Stimulated activated CD4-positive, alpha-beta T cell treated with anti-CD3 and anti-CD28 coated beads, Interleukin-4, amount 100 ng/mL, for 1 hour (primary cell): ENCODE measurements at regions not wholly inside any gene's neighbourhood (a gene's known extent, or its start where the extent isn't known, plus 50 kb on each side); places are given as distances from the start of the nearest gene placed in this dataset.

ENCODE experiments used
- DNase-seq: peaks from one replicate; pipeline ENCODE4 v3.0.0-alpha.2; 2020

- no peak for DNase-seq
Observed at GRCh38 chr14:97457575-97458085, 660.4 kb downstream of the VRK1 start.

- no peak for DNase-seq
Observed at GRCh38 chr14:97458255-97458654, 661.1 kb downstream of the VRK1 start.

- peak; percentile 76 for DNase-seq
Observed at GRCh38 chr14:97458661-97459579, 661.7 kb downstream of the VRK1 start.

DNA sequence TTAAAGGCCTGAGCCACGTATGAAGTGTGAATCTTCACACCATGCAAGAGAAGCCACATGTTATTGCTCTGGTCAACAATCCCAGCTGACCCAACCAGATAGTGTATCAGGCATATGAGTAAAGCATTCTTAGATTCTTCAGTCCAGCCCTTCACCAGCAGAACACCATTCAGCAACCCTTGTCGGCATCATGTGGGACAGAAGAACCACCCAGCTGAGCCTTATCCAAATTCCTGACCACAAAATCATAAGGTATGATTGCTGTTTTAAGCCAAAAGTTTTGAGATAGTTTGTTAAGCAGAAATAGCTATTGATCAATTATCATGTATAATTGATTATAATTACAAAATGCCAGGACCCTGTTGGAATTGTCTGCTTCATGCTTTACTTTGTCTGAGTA is 664.9 kb downstream of the VRK1 start:
- no peak for DNase-seq

GRCh38 chr14:97468220-97468619 is 671.0 kb downstream of the VRK1 start:
- DNase-seq, result no peak

DNA sequence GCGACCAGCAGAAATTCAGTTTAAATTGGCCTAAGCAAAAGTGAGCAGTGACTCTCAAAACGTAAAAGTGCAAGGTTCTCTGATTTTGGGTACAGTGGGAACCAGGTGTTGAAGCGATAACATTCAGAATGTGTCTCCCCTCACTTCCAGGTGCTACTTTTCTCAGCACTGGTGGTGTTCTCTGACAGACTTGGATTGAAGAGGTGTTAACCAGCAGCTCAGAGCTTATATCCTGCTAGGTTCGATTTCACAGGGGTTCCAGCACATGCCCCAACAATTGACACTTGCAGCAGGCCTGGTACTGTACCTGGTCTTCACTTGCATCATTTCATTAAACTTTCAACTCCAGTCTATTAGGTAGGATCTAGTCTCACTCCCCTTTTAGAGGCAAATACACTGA is 680.2 kb downstream of the VRK1 start:
- no peak for DNase-seq

- no peak for DNase-seq
Observed at GRCh38 chr14:97485201-97485600, 688.0 kb downstream of the VRK1 start.

DNA sequence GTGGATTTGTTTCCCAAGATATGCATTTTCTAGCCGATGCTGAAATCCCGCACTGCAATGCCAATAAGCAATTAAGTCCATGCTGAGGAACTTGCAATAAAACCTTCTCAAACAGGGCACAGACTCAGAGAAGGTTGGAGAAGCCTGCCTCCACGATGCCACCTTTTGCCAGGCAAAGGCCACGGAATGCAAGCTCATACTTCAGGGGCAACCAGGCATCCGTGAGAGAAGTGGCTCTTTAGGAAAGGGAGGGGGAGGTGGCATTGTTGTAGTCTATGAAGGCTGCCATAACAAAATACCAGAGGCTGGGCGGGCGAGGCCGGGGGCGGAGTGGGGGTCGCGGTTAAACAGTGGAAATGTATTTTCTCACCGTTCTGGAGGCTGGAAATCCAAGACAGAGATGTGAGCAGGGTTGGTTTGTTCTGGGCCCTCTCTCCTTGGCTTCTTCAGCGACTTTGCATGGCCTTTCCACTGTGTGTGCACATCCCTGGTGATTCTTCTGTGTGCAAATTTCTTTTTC is 689.5 kb downstream of the VRK1 start:
- no peak for DNase-seq

- DNase-seq, result no peak
Observed at GRCh38 chr14:97489750-97490149, 692.6 kb downstream of the VRK1 start.

DNA sequence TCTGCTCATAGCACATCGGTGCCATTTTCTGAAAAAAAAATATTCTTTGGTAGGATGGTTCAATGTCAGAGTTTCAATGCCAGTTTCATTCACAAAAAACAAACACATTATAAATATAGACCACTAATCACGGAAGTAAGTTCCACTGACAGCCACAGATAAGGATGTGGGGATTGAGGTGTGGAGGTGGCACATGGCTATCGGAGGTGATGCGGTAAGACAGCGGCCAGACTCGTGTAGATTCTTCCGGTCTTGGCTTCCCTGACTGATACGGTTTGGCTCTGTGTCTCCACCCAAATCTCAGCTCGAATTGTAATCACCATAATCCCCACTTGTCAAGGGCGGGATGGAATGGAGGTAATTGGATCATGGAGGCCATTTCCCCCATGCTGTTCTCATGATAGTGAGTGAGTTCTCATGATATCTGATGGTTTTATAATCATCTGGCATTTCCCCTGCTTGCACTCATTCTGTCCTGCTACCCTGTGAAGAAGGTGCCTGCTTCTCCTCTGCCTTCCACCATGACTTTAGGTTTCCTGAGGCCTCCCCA is 693.4 kb downstream of the VRK1 start:
- no peak for DNase-seq

- DNase-seq, result no peak
Observed at GRCh38 chr14:97491697-97492096, 694.5 kb downstream of the VRK1 start.

DNA sequence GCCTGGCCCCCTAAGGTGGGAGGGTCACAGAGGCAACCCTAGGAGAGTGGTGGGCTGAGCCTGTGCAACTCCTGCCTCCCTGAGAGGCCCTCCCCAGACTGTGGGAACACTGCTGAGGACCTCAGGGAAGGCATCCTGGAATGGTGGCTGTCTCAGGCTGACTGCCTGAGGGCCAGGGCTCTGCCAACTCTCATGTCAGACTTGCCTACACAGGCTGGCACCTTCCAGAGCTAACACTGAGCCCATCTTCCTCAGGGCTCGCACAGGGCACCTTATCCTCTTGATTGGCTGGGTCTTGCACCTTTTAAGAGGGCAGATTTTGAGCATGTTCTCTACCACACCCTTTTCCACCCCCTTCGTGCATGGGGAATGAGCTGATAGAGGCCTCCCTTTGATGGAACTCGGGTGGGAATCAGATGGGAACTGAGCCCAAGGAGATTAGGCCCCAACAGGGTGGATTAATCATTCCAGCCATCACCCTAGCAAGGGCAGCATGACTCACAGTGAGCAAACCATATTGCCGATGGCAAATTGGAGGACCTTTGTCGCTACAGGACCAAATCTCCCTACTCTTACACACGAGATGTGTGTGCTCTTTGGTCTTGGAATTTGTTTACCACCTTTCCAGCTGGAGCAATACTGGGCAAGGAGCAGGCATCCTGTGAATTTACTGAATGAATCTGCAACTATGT is 702.8 kb downstream of the VRK1 start:
- DNase-seq, result no peak

DNA sequence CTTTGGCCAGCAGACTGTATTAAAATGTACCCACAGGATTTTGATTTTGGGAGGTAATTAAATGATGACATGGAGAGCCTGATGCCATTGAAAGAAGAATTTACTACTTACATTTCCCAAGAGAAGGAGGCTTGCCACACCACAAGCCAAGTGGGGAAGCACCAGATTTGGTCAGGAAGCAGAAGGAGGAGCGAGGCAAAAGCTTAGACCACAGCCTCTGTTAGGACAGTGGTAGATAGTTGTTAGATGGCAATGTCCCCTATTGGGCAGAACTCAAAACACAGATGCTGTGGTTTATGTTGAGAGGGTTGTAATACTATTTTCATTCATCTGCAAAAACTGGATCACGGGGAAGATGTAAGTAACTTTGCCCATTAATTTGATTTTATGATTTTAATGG is 709.4 kb downstream of the VRK1 start:
- DNase-seq, result no peak

GRCh38 chr14:97513891-97514290 is 716.7 kb downstream of the VRK1 start:
- no peak for DNase-seq

GRCh38 chr14:97517566-97518234 is 720.5 kb downstream of the VRK1 start:
- no peak for DNase-seq

GRCh38 chr14:97523936-97524335 is 726.8 kb downstream of the VRK1 start:
- no peak for DNase-seq

DNA sequence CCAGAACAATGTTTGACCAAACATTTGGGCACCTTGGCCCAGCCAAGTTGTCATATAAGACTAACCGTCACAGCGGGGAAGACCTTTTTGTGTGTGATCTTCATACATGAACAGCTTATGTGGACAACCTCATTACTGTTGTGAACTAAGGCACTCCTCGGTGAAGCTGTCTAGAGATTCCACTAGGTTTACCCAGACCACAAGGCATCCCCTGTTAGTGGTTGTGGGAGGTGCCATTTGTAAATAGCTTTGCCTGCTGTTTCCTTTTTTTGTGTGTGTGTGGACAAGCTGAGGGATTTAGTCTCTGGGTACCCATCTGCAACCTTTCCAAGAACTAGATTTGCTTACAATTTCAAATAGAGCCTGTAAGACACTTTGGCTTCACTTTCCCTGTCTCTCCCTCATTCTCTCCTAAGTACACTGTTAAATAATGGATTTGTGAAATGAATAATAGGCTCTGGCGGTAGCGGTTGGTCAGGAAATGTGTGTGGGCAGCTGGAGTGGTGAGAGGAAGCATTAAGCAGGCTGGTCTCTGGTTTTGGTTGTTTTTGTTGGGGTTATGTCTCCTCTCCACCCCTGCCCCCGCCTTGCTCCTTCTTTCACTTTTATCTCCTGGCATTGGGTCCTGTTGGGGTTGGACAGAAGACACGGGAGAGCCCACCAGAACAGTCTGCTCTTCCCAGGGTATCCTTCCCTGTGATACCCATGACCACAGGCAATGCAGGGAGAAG is 727.6 kb downstream of the VRK1 start:
- DNase-seq, result no peak

DNA sequence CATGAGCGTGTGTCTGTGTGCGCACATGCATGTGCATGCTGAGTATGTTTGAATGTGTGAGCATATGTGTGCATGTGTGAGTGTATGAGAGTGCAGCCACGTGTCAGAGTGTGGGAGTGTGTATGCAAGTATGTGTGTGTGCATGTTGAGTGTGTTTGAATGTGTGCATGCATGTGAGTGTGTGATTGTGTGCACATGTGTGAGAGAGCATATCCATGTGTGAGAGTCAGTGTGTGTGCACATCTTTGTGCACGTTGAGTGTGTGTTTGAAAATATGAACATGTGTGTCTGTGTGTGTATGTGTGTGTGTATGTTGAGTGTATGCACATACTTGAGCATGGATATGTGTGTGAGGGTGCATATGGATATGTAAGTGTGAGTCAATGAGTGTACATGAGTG is 730.8 kb downstream of the VRK1 start:
- no peak for DNase-seq

GRCh38 chr14:97532052-97532451 is 734.9 kb downstream of the VRK1 start:
- DNase-seq, result no peak

DNA sequence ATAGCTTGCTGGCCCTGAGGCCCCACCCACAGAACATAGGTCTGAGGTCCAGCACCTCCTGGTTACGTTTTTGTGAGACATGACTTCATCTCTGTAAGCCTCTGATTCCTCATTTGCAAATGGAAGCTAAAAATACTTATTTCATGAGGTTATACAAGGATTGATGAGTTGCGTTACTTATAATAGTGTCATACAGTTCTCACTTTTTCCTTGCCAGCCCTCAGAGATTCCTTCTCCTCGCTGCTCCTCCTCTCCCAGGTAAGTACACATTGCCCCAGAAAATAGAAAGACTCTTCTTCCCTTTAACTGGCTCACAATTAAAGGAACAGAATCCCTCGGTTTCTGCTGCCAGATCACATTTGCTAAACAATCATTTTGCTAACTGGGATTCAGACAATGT is 739.2 kb downstream of the VRK1 start:
- no peak for DNase-seq

GRCh38 chr14:97538749-97539410 is 741.7 kb downstream of the VRK1 start:
- DNase-seq, result no peak

- DNase-seq, result no peak
Observed at GRCh38 chr14:97539411-97539795, 742.2 kb downstream of the VRK1 start.
